Thyroid gland (tissue), 4 donors: ENCODE measurements at regions not wholly inside any gene's neighbourhood (a gene's known extent, or its start where the extent isn't known, plus 50 kb on each side); places are given as distances from the start of the nearest gene placed in this dataset.

ENCODE experiments used
- DNase-seq, 2 donors: peaks; one replicate each; pipeline ENCODE4 v3.0.0-alpha.2; 2019
- H3K27ac ChIP-seq, 3 donors: fragments of 200-600 bp; sonication (generic); 1 replicate in 2 of 3; 2 replicates in 1 of 3; pipeline ENCODE4 v1.5.1; 2016 to 2019; ENCODE audit warnings: mild to moderate bottlenecking in 1 of 3, moderate library complexity in 1 of 3
- H3K27me3 ChIP-seq: fragments of 200-600 bp; sonication (generic); one replicate; pipeline ENCODE4 v1.5.1; 2019
- H3K36me3 ChIP-seq, 2 donors: fragments of 200-600 bp; sonication (generic); one replicate each; pipeline ENCODE4 v1.5.1; 2016 to 2019
- H3K4me1 ChIP-seq, 2 donors: fragments of 200-600 bp; sonication (generic); one replicate each; pipeline ENCODE4 v1.5.1; 2017 to 2019
- H3K4me3 ChIP-seq, 3 donors: fragments of 200-600 bp; sonication (generic); replicated peaks in 1 of 3; 1 replicate in 2 of 3; 2 replicates in 1 of 3; pipeline ENCODE4 v1.5.1; 2016; ENCODE audit warnings: mild to moderate bottlenecking in 1 of 3
- H3K9me3 ChIP-seq: fragments of 200-600 bp; sonication (generic); one replicate; pipeline ENCODE4 v1.5.1; 2017
- POLR2A ChIP-seq, 2 donors: fragments of 450-650 bp; IDR thresholded peaks; one replicate each; pipeline ENCODE4 v1.6.1; 2017; ENCODE audit warnings: antibody characterized with exemption in 2 of 2, mild to moderate bottlenecking in 2 of 2, moderate library complexity in 1 of 2
- WGBS, 2 donors: methylation state at CpG; one replicate each; pipeline ENCODE4 v1.1.5; 2017; 5-methylcytosine and 5-hydroxymethylcytosine counted together
- intact Hi-C: fragments of 100-400 bp; cut with DNase I; formaldehyde crosslinking; loops from one replicate; pipeline ENCODE4 v1.15.1; 2023
- TF ChIP-seq, protein P1 (sequence below), 6 experiments: fragments of 200-600 bp in 3 of 6; fragments of 450-650 bp in 3 of 6; sonication (generic) in 3 of 6; IDR thresholded peaks; one replicate each; pipeline ENCODE4 v1.5.1; 2016 to 2019; ENCODE audit warnings: antibody characterized with exemption in 6 of 6, mild to moderate bottlenecking in 2 of 6, inconsistent platforms in 1 of 6, moderate library complexity in 1 of 6

DNA sequence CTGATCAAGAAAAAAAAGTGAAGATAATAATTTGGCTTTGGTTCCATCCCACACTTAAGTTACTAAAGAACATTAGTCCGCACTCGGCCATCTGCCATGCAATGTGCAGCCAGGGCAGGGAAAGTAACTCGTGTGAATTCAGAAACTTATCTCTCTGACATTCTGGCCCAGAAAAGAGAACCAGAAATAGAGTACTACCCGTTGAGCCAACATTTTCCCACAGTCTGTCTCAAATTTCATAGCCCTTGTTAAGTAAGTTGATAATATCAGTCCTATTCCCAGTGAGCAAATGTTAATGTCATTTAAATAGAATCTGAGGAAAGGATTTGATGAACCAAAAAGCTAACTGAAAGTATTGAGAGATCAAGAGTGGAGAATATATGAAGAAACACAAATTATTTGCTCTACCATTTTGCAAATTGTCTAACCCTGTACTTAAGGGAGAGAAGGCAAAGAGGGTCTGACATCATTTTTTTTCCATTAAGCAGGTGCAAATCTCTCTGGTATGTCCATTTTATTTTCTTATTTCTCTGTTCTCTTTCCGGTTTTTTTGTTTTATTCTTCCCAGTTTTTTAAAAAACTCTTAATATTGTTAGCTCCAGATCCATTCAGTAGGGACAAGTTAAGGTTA is 156.3 kb downstream of the NDFIP2 start:
- 47 to 66% methylated on average over 5 of the region's 5 CpGs for WGBS, 2 donors
- intact Hi-C loops: no loop called here

DNA sequence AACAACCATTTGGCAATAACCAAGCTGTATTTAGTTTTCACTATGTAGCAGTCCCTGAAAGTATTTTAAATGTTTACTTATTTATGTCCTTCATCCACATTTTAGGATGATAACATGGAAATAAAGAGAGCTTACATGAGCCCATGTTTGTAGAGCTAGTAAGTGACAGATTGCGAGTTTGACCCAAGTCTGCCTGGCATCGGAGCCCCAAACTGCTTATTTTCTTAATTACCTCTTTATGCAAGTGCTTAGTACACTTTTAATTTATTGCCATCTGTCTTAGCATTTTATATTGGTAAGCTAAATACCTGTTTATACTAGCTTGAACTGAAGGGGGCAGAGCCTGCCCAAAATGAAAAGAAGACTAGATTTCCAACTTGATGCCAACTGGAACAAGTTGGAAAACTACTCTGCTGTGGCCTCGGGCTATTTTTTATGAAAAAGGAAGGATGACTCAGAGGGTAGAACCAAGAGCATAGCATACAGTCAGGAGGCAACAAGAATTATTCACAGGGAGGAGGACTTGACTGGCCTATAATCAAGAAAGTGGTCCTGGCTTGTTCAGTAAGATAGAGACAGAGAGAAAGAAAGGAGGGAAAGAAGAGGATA is 150.2 kb downstream of the NDFIP2 start:
- Histone ChIP-seq H3K27me3 (no peaks in the 10 kb centered on the region), H3K9me3 (no peaks in the 10 kb centered on the region), H3K27ac (no peak overlapping the region), H3K4me1 (no peaks in the 10 kb centered on the region), H3K36me3 (no peaks in the 10 kb centered on the region), H3K4me3 (no peak overlapping the region)
- intact Hi-C loops: no loop called here
- TF ChIP-seq, protein P1, sequence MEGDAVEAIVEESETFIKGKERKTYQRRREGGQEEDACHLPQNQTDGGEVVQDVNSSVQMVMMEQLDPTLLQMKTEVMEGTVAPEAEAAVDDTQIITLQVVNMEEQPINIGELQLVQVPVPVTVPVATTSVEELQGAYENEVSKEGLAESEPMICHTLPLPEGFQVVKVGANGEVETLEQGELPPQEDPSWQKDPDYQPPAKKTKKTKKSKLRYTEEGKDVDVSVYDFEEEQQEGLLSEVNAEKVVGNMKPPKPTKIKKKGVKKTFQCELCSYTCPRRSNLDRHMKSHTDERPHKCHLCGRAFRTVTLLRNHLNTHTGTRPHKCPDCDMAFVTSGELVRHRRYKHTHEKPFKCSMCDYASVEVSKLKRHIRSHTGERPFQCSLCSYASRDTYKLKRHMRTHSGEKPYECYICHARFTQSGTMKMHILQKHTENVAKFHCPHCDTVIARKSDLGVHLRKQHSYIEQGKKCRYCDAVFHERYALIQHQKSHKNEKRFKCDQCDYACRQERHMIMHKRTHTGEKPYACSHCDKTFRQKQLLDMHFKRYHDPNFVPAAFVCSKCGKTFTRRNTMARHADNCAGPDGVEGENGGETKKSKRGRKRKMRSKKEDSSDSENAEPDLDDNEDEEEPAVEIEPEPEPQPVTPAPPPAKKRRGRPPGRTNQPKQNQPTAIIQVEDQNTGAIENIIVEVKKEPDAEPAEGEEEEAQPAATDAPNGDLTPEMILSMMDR (IDR thresholded peaks at IDR 0.05): peak in 3 of 6 experiments; percentile 14 to 42 (median 22)
- TF ChIP-seq POLR2A (IDR thresholded peaks at IDR 0.05): no peak
- 64 to 70% methylated on average over 3 of the region's 3 CpGs for WGBS, 2 donors
- DNase-seq: peak; percentile 8 to 12

More for the DNA sequence above, 156.3 kb downstream of the NDFIP2 start:
- Histone ChIP-seq H3K9me3 (no peaks in the 10 kb centered on the region), H3K4me1 (no peaks in the 10 kb centered on the region), H3K27me3 (no peaks in the 10 kb centered on the region), H3K4me3 (no peak overlapping the region), H3K27ac (no peak overlapping the region), H3K36me3 (no peaks in the 10 kb centered on the region)
- TF ChIP-seq, protein P1 (IDR thresholded peaks at IDR 0.05): no peak
- TF ChIP-seq POLR2A (IDR thresholded peaks at IDR 0.05): no peak
- peak; percentile 4 to 6 for DNase-seq

DNA sequence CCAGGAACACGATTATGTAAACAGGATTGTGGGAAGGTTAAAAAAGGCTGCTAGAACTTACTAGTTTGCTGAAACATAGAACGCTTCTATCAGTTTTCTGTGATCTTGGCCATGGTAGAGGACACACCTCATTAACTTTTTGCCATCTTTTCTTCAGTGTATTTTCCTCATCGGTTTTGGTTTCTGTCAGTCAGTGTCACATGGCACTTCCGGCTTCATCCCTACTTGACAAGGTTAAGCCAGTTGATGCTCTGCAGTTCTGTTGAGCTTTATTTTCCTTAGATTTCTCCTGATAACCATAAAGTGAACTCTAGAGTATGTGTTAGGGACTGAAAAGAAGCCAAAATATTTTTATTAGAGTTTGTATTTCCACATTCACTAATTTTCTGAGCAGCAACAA is 147.5 kb downstream of the NDFIP2 start:
- WGBS, 2 donors: 55 to 56% methylated on average over 4 of the region's 4 CpGs
- H3K36me3 ChIP-seq: no peaks in the 10 kb centered on the region
- H3K4me3 ChIP-seq: no peak overlapping the region
- H3K9me3 ChIP-seq: no peaks in the 10 kb centered on the region
- H3K27me3 ChIP-seq: no peaks in the 10 kb centered on the region
- no peak for DNase-seq
- H3K4me1 ChIP-seq: no peaks in the 10 kb centered on the region
- H3K27ac ChIP-seq: no peak overlapping the region
- no peak for TF ChIP-seq POLR2A (IDR thresholded peaks at IDR 0.05)
- TF ChIP-seq, protein P1 (IDR thresholded peaks at IDR 0.05): no peak
- intact Hi-C loops: no loop called here

DNA sequence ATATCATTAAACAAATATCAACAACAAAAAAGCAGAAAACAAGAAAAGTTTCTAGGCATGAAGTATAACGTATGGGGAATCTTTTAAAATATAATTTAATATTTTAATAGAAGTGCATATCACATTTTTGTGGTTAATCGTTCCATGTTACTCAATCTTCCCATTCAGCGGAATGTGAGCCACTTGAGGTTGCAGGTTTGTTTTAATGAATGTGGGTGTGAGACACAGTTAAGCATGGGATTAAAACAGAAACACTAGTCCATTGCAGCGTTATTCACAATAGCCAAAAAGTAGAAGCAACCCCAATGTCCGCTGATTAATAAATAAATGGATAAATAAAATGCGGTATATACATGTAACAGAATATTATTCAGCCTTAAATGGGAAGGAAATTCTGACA is 146.0 kb downstream of the NDFIP2 start:
- no peak overlapping the region for H3K4me3 ChIP-seq
- no peak overlapping the region for H3K27ac ChIP-seq
- 91 to 93% methylated on average over 6 of the region's 6 CpGs for WGBS, 2 donors
- H3K36me3 ChIP-seq: no peaks in the 10 kb centered on the region
- no peaks in the 10 kb centered on the region for H3K27me3 ChIP-seq
- H3K4me1 ChIP-seq: no peaks in the 10 kb centered on the region
- TF ChIP-seq, protein P1 (IDR thresholded peaks at IDR 0.05): no peak
- no peak for TF ChIP-seq POLR2A (IDR thresholded peaks at IDR 0.05)
- H3K9me3 ChIP-seq: no peaks in the 10 kb centered on the region
- no peak for DNase-seq
- intact Hi-C loops: no loop called here

DNA sequence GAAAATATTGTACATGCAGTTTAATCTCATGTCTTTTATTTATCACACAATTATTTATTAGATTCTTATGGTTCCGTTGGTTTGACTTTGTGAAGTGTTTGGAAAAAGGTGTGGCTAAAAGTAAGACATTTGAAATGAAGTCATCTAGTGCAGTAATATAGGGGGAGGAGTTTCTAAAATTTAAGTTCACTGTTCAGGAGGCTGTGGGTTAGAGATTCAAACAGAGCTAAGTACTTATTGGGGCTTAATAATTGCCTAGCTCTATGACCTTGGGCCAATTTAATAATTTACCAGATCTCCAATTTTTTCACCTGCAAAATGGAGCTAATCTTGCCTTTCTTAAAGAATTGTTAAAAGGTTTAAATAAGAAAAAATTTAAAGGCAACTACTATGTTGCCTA is 144.6 kb downstream of the NDFIP2 start:
- no peaks in the 10 kb centered on the region for H3K27me3 ChIP-seq
- no peaks in the 10 kb centered on the region for H3K36me3 ChIP-seq
- DNase-seq: no peak
- H3K4me1 ChIP-seq: no peaks in the 10 kb centered on the region
- TF ChIP-seq, protein P1 (IDR thresholded peaks at IDR 0.05): no peak
- TF ChIP-seq POLR2A (IDR thresholded peaks at IDR 0.05): no peak
- H3K4me3 ChIP-seq: no peak overlapping the region
- H3K27ac ChIP-seq: no peak overlapping the region
- no peaks in the 10 kb centered on the region for H3K9me3 ChIP-seq
- intact Hi-C loops: no loop called here
- WGBS, 2 donors: 88 to 92% methylated on average over 1 of the region's 1 CpG
